GM12874 (cell line): ENCODE measurements at regions not wholly inside any gene's neighbourhood (a gene's known extent, or its start where the extent isn't known, plus 50 kb on each side); places are given as distances from the start of the nearest gene placed in this dataset.

ENCODE experiments used
- TF ChIP-seq, protein P1 (sequence below): IDR thresholded peaks from 2 replicates; pipeline ENCODE4 v1.5.1; 2011; ENCODE audit warnings: low read depth, mild to moderate bottlenecking, control low read depth, low read length, moderate library complexity; ENCODE audit not compliant: insufficient read depth

DNA sequence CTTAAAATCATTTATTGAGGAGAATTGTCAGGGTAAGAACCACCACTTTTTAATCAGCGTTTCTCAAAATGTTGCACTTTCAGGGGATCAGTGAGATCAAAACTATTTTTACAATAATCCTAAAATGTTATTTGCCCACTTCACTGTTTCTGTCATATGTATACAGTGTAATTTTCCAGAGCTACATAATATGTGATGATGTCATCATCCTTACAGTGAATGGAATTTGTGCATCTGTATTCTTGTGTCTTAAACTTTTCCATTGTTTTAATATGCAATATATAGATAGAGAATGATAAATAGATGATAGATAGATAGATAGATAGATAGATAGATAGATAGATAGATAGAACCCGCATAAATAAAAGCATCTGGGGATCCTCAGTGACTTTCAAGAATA, 518.0 kb downstream of the ADCYAP1 start:
- TF ChIP-seq, protein P1, sequence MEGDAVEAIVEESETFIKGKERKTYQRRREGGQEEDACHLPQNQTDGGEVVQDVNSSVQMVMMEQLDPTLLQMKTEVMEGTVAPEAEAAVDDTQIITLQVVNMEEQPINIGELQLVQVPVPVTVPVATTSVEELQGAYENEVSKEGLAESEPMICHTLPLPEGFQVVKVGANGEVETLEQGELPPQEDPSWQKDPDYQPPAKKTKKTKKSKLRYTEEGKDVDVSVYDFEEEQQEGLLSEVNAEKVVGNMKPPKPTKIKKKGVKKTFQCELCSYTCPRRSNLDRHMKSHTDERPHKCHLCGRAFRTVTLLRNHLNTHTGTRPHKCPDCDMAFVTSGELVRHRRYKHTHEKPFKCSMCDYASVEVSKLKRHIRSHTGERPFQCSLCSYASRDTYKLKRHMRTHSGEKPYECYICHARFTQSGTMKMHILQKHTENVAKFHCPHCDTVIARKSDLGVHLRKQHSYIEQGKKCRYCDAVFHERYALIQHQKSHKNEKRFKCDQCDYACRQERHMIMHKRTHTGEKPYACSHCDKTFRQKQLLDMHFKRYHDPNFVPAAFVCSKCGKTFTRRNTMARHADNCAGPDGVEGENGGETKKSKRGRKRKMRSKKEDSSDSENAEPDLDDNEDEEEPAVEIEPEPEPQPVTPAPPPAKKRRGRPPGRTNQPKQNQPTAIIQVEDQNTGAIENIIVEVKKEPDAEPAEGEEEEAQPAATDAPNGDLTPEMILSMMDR = no peak

DNA sequence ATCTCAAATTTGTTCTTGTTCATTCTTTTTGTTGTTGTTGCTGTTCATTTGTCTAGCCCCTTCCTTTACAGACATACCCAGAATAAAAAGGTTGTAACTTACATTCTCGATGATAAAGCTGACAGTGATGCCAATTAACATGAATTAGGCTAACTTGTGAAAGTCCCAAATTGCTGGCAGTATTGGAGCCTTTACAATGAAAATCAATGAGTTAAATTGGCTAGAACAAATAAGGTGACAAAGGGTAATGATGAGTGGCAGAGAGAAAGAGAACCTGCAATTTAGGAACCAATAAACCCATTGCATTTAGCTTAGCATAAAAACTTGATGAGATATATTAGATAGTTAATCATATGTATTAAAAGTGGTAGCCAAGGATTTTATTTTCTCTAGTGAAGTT, 521.0 kb downstream of the ADCYAP1 start:
- TF ChIP-seq, protein P1 = no peak

DNA sequence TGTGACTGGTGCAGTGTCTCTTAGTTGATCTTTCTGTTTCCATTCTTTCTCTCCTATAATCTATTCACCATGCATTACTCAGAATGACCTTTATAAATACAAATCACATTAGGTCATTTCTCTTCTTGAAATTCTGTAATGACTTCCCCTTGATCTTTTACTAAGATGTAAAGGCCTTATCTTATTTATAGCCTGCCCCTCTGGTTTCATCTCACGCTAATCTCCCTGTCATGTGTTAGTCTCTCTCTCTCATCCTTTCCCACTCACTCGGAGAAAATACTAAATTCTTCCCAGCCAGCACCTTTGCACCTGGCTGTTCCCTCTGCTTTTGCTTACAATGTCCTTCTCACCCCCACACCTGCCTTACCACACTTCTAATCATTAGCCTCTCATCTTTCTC, 530.8 kb downstream of the ADCYAP1 start:
- TF ChIP-seq, protein P1 = no peak

DNA sequence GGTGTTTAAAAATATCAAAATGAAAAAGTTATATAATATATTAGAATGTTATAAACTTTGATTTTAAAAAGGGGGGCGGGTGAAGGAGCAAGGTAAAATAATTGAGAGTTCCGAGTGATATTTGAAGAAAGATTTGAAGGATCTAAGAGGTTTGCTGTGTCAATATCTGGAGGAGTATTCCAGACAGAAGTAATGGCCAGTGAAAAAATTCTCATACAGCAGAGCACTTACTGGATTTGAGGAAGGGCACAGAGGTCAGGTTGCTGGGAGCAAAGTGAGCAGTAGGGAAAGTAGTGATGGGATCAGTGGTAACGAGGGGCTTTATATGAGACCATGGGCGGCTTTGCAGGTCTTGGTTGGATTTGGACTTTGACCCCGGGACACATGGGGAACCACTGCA, 531.5 kb downstream of the ADCYAP1 start:
- TF ChIP-seq, protein P1 = no peak

DNA sequence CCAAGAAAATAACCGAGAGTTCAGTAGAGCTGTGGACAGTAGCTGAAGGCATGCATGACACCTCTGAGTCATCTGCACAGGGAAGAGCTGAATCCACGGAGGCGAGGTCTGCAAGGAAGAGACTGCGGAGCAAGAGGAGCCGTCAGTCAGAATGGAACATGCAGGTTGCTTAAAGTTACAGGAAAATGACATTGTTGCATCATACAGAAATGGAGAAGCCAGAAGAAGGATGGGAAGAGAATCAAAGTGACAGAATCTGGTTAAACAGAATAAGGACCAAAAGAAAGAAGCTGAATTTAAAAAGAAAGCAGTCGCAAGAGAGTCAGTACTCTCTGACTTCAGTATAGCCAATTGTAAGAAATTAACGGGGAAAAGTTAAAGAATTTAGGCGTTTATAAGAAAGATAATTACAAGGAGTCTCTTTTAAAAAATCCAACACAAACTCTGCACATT, 533.8 kb downstream of the ADCYAP1 start:
- TF ChIP-seq, protein P1 = no peak

DNA sequence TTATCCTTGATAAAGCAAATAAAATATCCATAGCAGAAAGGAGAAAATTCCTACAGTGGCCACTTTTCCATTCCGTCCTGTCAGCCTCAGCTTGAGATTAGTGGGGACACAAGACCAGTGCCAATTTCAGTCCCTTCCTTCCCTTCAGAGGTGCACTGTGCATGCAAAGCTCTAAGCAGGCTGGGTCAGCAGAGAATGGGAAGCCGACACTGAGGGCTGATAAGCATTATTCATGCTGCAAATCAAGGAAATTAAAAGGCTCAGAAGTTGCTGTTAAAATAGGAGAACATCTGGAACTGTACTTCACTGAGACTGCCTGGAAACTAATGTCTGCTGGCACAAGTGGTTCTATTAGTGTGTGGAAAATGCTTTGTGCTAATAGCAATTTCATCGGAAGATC, 534.3 kb downstream of the ADCYAP1 start:
- TF ChIP-seq, protein P1 = no peak

DNA sequence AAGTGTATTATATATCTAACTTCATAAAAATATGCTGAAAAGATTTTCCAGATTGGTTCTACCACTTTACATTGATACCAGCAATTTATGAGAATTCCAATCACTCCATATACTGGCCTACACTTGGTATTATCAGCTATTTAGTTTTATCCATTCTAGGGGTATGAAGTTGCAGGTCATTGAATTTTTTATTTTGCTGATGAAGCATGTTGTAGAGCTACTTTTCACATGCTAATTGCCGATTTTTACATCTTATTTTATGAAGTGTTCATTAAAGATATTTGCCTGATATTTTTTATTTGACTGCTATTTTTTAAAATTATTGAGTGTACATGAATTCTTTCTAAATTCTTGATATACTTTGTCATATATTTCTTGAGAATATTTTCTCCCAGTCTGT, 542.1 kb downstream of the ADCYAP1 start:
- TF ChIP-seq, protein P1 = no peak

DNA sequence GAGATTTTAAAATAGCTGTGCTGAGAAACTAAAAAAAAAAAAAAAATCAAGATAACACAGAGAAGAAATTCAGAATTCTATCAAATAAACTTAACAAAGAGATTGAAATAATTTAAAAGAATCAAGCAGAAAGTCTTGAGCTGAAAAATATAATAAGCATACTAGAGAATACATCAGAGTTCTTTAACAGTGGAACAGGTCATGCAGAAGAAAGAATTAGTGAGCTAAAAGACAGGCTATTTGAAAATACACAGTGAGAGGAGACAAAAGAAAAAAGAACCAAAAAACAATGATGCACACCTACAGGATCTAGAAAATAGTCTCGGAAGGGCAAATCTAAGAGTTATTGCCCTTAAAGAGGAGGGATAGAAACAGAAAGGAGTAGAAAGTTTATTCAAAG, 548.1 kb downstream of the ADCYAP1 start:
- TF ChIP-seq, protein P1 = no peak
